Ascending aorta (tissue), 2 donors: ENCODE measurements at regions not wholly inside any gene's neighbourhood (a gene's known extent, or its start where the extent isn't known, plus 50 kb on each side); places are given as distances from the start of the nearest gene placed in this dataset.

ENCODE experiments used
- DNase-seq, 2 donors: peaks; one replicate each; pipeline ENCODE4 v3.0.0-alpha.2; 2019; ENCODE audit warnings: low spot score in 2 of 2
- H3K27ac ChIP-seq, 2 donors: fragments of 200-600 bp; sonication (generic); one replicate each; pipeline ENCODE4 v1.5.1; 2016 to 2017; ENCODE audit warnings: mild to moderate bottlenecking in 1 of 2
- H3K27me3 ChIP-seq: fragments of 200-600 bp; sonication (generic); one replicate; pipeline ENCODE4 v1.5.1; 2017
- H3K36me3 ChIP-seq, 2 donors: fragments of 200-600 bp; sonication (generic); one replicate each; pipeline ENCODE4 v1.5.1; 2016
- H3K4me1 ChIP-seq, 2 donors: fragments of 200-600 bp; sonication (generic); one replicate each; pipeline ENCODE4 v1.5.1; 2016 to 2017; ENCODE audit warnings: mild to moderate bottlenecking in 1 of 2
- H3K4me3 ChIP-seq, 2 donors: fragments of 200-600 bp; sonication (generic); one replicate each; pipeline ENCODE4 v1.5.1; 2016 to 2017; ENCODE audit warnings: mild to moderate bottlenecking in 1 of 2
- H3K9me3 ChIP-seq, 2 donors: fragments of 200-600 bp; sonication (generic); one replicate each; pipeline ENCODE4 v1.5.1; 2016
- intact Hi-C: fragments of 100-400 bp; cut with DNase I; formaldehyde crosslinking; loops from one replicate; pipeline ENCODE4 v1.15.1; 2023
- TF ChIP-seq, protein P1 (sequence below), 3 experiments: fragments of 200-600 bp in 2 of 3; fragments of 450-650 bp in 1 of 3; sonication (generic) in 2 of 3; IDR thresholded peaks; one replicate each; pipeline ENCODE4 v1.5.1; 2016 to 2019; ENCODE audit warnings: antibody characterized with exemption in 3 of 3, mild to moderate bottlenecking in 1 of 3, moderate library complexity in 1 of 3

DNA sequence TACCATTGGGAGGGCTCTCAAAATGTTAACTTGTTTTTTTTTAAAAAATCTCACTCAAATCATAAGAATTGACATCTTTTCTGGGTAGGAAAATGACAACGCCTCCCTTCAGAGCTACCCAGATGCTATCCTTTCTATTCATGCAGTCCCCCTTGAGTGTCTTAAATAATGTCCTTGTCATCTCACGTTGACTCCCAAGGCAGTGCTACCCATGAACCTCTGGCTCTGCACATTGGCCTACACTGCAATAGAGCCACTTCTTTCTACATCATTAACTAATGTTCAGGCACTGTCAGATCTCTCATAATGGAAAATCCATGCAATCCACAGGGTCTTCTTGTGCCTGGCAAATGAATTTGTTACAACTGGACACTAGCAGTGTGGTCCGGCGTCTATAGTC, 569.8 kb upstream of the ZFHX3 start:
- H3K27me3 ChIP-seq, result no peaks in the 10 kb centered on the region
- no peak overlapping the region for H3K4me3 ChIP-seq
- H3K27ac ChIP-seq, result no peak overlapping the region
- H3K9me3 ChIP-seq, result no peaks in the 10 kb centered on the region
- no peak for DNase-seq
- H3K36me3 ChIP-seq, result no peaks in the 10 kb centered on the region
- TF ChIP-seq, protein P1, sequence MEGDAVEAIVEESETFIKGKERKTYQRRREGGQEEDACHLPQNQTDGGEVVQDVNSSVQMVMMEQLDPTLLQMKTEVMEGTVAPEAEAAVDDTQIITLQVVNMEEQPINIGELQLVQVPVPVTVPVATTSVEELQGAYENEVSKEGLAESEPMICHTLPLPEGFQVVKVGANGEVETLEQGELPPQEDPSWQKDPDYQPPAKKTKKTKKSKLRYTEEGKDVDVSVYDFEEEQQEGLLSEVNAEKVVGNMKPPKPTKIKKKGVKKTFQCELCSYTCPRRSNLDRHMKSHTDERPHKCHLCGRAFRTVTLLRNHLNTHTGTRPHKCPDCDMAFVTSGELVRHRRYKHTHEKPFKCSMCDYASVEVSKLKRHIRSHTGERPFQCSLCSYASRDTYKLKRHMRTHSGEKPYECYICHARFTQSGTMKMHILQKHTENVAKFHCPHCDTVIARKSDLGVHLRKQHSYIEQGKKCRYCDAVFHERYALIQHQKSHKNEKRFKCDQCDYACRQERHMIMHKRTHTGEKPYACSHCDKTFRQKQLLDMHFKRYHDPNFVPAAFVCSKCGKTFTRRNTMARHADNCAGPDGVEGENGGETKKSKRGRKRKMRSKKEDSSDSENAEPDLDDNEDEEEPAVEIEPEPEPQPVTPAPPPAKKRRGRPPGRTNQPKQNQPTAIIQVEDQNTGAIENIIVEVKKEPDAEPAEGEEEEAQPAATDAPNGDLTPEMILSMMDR (IDR thresholded peaks at IDR 0.05), result no peak
- intact Hi-C loops, result no loop called here
- no peaks in the 10 kb centered on the region for H3K4me1 ChIP-seq

GRCh38 chr16:73616770-73617169, 568.8 kb upstream of the ZFHX3 start:
- H3K9me3 ChIP-seq, result no peaks in the 10 kb centered on the region
- TF ChIP-seq, protein P1 (IDR thresholded peaks at IDR 0.05), result no peak
- no peaks in the 10 kb centered on the region for H3K36me3 ChIP-seq
- H3K27ac ChIP-seq, result no peak overlapping the region
- H3K27me3 ChIP-seq, result no peaks in the 10 kb centered on the region
- no peak for DNase-seq
- intact Hi-C loops, result no loop called here
- no peak overlapping the region for H3K4me3 ChIP-seq
- H3K4me1 ChIP-seq, result no peaks in the 10 kb centered on the region

DNA sequence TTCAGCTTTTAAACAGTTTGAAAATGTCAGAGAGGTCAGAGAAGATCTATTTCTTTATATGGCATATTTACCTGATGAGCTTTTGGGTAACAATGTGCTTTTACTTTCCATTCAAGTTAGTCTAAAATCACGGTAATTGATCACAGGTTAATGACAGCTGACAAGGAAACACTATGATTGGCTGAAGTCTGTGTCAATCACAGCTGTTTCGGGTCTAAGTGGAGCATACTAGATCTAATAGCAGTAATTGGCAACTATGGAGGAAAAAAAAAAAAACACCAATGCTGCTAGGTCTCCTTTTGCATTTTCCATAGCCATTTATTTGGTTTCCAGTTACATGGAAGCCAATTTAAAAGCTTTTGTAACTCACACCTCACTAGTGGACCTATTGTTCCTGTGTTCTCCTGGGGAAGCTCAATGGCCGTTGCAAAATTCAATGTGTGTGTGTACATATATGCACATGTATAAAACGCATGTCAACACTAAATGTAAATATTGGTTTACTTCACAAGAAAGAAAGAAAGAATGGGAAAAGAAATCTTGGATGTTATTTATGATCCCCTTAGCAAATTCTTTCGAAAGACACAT, 568.3 kb upstream of the ZFHX3 start:
- no peak overlapping the region for H3K4me3 ChIP-seq
- H3K27ac ChIP-seq, result no peak overlapping the region
- no peak for DNase-seq
- H3K4me1 ChIP-seq, result no peaks in the 10 kb centered on the region
- H3K36me3 ChIP-seq, result no peaks in the 10 kb centered on the region
- TF ChIP-seq, protein P1 (IDR thresholded peaks at IDR 0.05), result no peak
- intact Hi-C loops, result no loop called here
- no peaks in the 10 kb centered on the region for H3K27me3 ChIP-seq
- H3K9me3 ChIP-seq, result no peaks in the 10 kb centered on the region

- Histone ChIP-seq H3K9me3 (no peaks in the 10 kb centered on the region), H3K4me3 (no peak overlapping the region), H3K27ac (no peak overlapping the region), H3K36me3 (no peaks in the 10 kb centered on the region), H3K27me3 (no peaks in the 10 kb centered on the region), H3K4me1 (no peaks in the 10 kb centered on the region)
- intact Hi-C loops, result no loop called here
- TF ChIP-seq, protein P1 (IDR thresholded peaks at IDR 0.05), result no peak
- DNase-seq, result no peak
These were observed 567.4 kb upstream of the ZFHX3 start for GRCh38 chr16:73615071-73615940.

DNA sequence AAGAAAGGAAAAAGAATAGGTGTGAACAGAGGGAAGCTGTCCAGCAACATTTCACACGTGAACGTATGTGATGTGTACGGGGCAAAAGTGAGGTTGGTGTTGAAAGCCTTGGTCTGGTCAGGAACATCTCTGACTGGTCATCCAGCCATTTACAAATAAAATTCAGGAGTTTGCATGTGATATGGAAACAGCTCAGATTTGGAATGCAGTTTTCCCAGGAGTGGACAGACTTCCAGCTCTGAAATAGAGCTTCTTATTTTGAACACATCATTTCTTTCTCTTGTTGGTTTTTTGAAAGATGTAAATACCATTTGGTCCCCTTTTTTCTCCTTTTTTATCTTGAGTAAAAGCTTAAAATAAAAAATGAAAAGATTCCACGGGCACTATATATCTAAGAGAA, 566.2 kb upstream of the ZFHX3 start:
- Histone ChIP-seq H3K4me1 (no peaks in the 10 kb centered on the region), H3K4me3 (no peak overlapping the region), H3K27ac (no peak overlapping the region), H3K27me3 (no peaks in the 10 kb centered on the region), H3K9me3 (no peaks in the 10 kb centered on the region), H3K36me3 (no peaks in the 10 kb centered on the region)
- no peak for DNase-seq
- intact Hi-C loops, result no loop called here
- TF ChIP-seq, protein P1 (IDR thresholded peaks at IDR 0.05), result no peak
